Activated naive CD4-positive, alpha-beta T cell treated with anti-CD3 and anti-CD28 coated beads, Interleukin-2, amount 10 ng/mL, durations not matched to agents 7 days and 5 days (primary cell): ENCODE measurements at regions not wholly inside any gene's neighbourhood (a gene's known extent, or its start where the extent isn't known, plus 50 kb on each side); places are given as distances from the start of the nearest gene placed in this dataset.

Experiments used
- CTCF ChIA-PET: fragments of 350-600 bp; sonication (Branson Sonifier 250); formaldehyde crosslinking; loops from one replicate; lab custom pipeline; 2021; ENCODE audit warnings: antibody characterized with exemption; lab: Charles Lee
- DNase-seq: peaks from one replicate; pipeline ENCODE4 v3.0.0-alpha.2; 2020
- H3K27ac Mint-ChIP-seq: one replicate; pipeline ENCODE4 v1.8.0; 2021; ENCODE audit warnings: mild to moderate bottlenecking, moderate library complexity, mixed read lengths
- H3K27me3 Mint-ChIP-seq: one replicate; pipeline ENCODE4 v1.8.0; 2021; ENCODE audit warnings: mild to moderate bottlenecking, mixed read lengths
- H3K36me3 Mint-ChIP-seq: one replicate; pipeline ENCODE4 v1.8.0; 2021; ENCODE audit warnings: mixed read lengths
- H3K4me1 Mint-ChIP-seq: one replicate; pipeline ENCODE4 v1.8.0; 2021; ENCODE audit warnings: mixed read lengths
- H3K4me3 Mint-ChIP-seq: one replicate; pipeline ENCODE4 v1.8.0; 2021; ENCODE audit warnings: mild to moderate bottlenecking, moderate library complexity, mixed read lengths
- H3K9me3 Mint-ChIP-seq: one replicate; pipeline ENCODE4 v1.8.0; 2021; ENCODE audit warnings: mixed read lengths

DNA sequence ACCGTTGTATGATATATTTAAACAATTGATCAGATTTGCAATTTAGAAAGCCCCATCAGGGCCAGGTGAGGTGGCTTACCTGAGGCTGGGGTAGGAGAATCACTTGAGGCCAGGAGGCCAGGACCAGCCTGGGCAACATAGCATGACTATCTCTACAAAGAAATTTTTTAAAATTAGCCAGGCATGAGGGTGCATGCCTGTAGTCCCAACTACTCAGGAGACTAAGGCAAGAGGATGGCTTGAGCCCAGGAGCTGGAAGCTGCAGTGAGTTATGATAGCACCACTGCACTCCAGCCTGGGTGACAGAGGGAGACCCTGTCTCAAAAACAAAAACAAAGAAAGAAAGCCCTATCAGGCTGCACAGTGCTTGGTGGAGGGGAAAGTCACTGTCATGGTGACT is 159.9 kb upstream of the RAB4A start:
- H3K27ac Mint-ChIP-seq: no peak overlapping the region
- CTCF ChIA-PET: no interaction called here

DNA sequence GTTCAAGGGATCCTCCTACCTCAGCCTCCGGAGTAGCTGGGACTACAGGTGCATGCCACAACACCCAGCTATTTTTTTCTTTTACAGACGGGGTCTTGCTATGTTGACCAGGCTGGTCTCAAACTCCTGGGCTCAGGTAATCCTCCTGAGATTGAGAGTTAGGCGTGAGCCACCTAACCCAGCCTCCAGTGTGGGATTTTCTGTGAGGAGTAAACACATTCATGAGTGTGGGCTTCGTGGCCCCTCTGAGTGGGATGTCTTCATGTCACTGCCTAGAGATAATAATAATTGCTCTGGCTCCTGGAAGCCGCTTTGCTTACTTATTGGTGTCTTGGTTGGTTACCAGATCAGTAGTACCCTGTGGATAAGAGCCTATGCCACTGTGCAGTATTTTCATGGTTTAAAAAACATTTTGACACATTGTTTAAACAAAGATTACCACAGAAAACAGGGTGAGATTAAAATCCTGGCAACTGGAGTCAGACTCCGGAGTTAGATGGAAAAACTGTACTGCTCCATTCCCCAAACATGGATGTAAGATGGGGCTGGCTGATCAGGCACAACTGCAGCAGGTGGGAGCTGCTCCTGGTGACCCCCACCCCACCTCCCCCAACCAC is 159.1 kb upstream of the RAB4A start:
- H3K4me1 Mint-ChIP-seq: peaks cover 15% of the 10 kb centered on the region
- H3K9me3 Mint-ChIP-seq: no peaks in the 10 kb centered on the region
- no peak overlapping the region for H3K27ac Mint-ChIP-seq
- H3K4me3 Mint-ChIP-seq: no peak overlapping the region
- H3K36me3 Mint-ChIP-seq: no peaks in the 10 kb centered on the region
- CTCF ChIA-PET: no interaction called here
- H3K27me3 Mint-ChIP-seq: peaks cover 17% of the 10 kb centered on the region
- no peak for DNase-seq

More for the DNA sequence above, 159.9 kb upstream of the RAB4A start:
- no peak overlapping the region for H3K4me3 Mint-ChIP-seq
- H3K27me3 Mint-ChIP-seq: peaks cover 17% of the 10 kb centered on the region
- H3K4me1 Mint-ChIP-seq: peaks cover 17% of the 10 kb centered on the region
- H3K36me3 Mint-ChIP-seq: no peaks in the 10 kb centered on the region
- DNase-seq: no peak
- no peaks in the 10 kb centered on the region for H3K9me3 Mint-ChIP-seq

DNA sequence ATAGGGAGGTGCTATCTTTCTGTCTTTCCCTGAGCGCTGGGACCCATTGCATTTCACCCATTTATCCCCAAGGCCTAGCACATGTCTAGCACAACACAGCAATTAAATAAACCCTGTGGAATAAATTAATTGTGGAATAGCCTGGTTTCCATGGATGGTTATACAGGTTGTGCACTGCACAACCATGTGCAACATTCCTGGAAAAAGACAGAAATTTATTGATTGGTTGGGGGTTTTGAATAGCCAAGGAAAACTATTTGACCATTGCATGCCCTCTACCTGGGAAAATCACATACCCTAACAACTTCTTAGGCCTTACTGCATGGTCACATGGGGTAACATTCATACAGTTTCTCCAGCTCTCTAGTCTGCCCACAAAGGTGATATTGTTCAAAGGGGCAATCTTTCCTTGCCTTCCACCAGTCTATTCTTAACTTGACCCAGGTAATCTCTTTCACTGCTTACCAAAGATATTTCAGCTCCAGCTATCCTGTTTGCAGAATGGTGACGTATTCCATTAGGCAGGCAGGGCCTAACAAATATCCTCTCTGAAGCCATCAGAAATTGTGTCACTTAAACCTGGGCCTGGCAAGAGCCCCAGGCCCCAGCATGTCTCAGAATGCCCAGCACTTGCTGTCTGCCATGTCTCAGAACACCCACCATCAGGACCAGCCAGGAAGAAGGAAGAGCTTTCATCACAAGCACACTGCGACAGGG is 157.9 kb upstream of the RAB4A start:
- no peaks in the 10 kb centered on the region for H3K36me3 Mint-ChIP-seq
- H3K4me3 Mint-ChIP-seq: no peak overlapping the region
- CTCF ChIA-PET: no interaction called here
- no peak overlapping the region for H3K27ac Mint-ChIP-seq
- peaks cover 13% of the 10 kb centered on the region for H3K4me1 Mint-ChIP-seq
- no peaks in the 10 kb centered on the region for H3K9me3 Mint-ChIP-seq
- H3K27me3 Mint-ChIP-seq: peaks cover 9% of the 10 kb centered on the region
- DNase-seq: no peak

DNA sequence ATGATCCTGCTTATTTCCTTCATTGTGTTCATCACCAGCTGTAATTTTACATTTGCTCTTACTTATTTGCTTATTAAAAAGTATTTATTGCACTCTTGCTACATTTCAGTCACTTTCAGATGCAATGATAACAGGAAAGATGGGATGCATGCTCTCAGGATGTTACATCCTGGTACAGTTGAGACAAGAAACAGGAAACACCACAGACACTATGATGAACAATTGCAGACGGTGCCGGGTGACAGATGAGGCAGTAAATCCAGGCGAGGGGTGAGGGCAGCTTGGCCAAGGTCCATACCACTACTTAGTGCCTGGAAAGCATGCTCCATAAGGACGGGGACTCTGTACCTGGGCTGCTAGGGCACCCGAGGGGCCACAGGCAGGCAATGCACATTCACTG is 156.6 kb upstream of the RAB4A start:
- no peak for DNase-seq
- no peaks in the 10 kb centered on the region for H3K9me3 Mint-ChIP-seq
- no peak overlapping the region for H3K4me3 Mint-ChIP-seq
- H3K27ac Mint-ChIP-seq: no peak overlapping the region
- H3K36me3 Mint-ChIP-seq: no peaks in the 10 kb centered on the region
- H3K4me1 Mint-ChIP-seq: peaks cover 14% of the 10 kb centered on the region
- no peaks in the 10 kb centered on the region for H3K27me3 Mint-ChIP-seq
- CTCF ChIA-PET: no interaction called here

DNA sequence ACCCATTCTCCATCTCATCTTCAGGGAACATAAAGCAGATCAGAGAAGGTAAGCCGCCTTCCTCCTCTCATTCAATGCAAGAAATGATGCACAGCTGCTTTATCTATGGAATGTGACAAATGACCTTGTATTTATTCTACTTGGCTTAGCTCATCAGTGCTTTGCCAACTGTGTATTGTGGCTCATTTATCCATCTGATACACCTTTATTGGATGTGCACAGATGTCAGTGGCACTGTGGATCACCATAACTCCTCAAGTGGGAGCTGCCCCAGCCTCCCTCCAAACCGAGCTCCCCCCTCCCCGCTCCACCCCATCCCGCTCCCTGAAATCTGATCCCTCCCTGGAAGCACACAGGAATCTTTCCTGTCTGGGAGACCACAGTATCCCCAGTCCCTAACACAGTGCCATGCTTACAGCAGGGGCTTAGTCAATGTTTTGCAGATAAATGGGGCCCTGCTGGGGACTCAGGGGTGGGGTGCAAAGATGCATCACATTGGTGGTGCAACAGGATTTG is 156.0 kb upstream of the RAB4A start:
- CTCF ChIA-PET: no interaction called here

DNA sequence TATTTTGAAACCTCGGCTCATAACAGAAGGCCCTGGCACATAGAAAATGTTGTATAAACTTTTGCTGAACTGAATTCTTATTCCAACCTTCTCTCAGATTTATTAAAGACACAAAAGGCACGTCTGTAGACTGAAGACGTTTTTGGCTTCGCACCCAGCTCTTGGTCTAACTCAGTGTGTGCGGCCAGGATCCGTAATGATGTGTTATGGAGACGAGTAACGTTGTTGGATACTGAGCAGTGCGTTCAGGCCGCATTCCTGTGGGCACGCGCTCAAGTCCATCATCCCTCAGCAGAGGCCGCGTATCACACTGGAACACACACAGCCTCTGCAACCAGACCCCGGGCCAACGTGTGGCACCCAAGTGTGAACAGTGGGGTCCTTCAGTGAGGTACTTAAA is 154.8 kb upstream of the RAB4A start:
- H3K27ac Mint-ChIP-seq: no peak overlapping the region
- H3K4me3 Mint-ChIP-seq: no peak overlapping the region
- H3K9me3 Mint-ChIP-seq: peaks cover 2% of the 10 kb centered on the region
- H3K36me3 Mint-ChIP-seq: peaks cover 1% of the 10 kb centered on the region
- no peak for DNase-seq
- no peaks in the 10 kb centered on the region for H3K27me3 Mint-ChIP-seq
- CTCF ChIA-PET: no interaction called here
- peaks cover 17% of the 10 kb centered on the region for H3K4me1 Mint-ChIP-seq

More for the DNA sequence above, 156.0 kb upstream of the RAB4A start:
- DNase-seq: no peak
- no peak overlapping the region for H3K27ac Mint-ChIP-seq
- peaks cover 2% of the 10 kb centered on the region for H3K9me3 Mint-ChIP-seq
- no peak overlapping the region for H3K4me3 Mint-ChIP-seq
- H3K4me1 Mint-ChIP-seq: peaks cover 17% of the 10 kb centered on the region
- H3K36me3 Mint-ChIP-seq: peaks cover 1% of the 10 kb centered on the region
- no peaks in the 10 kb centered on the region for H3K27me3 Mint-ChIP-seq

DNA sequence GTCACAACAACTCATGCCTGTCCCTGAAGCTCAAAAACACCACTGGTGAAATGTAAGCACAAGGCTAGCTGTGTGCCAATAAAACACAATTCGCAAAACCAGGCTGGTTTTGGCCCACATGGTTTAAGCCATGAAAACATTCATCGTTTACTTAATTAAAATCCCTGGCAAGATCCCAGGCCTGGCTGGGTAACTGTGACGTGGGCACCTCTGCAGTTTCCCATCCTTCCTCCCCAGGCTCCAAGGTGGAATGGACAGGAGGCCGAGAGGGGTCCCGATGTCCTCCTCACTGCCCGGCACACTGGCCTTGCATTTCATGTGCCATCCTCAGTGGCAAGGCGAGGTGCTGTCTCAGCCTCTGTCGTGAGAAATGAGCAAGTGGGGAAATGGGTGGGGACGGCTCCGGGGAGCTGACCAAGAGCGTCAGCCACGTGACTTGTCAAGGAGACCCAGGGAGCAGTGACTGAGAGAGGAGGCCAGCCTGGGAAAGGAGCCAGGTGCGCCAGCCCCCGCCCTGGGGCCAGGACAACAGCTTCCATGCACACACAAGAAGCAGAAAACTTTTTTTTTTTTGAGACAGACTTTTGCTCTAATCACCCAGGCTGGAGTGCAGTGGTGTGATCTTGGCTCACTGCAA is 153.1 kb upstream of the RAB4A start:
- H3K4me3 Mint-ChIP-seq: no peak overlapping the region
- CTCF ChIA-PET: no interaction called here
- H3K9me3 Mint-ChIP-seq: peaks cover 2% of the 10 kb centered on the region
- H3K36me3 Mint-ChIP-seq: peaks cover 1% of the 10 kb centered on the region
- H3K4me1 Mint-ChIP-seq: peaks cover 17% of the 10 kb centered on the region
- peaks cover 14% of the 10 kb centered on the region for H3K27me3 Mint-ChIP-seq
- no peak for DNase-seq
- no peak overlapping the region for H3K27ac Mint-ChIP-seq

DNA sequence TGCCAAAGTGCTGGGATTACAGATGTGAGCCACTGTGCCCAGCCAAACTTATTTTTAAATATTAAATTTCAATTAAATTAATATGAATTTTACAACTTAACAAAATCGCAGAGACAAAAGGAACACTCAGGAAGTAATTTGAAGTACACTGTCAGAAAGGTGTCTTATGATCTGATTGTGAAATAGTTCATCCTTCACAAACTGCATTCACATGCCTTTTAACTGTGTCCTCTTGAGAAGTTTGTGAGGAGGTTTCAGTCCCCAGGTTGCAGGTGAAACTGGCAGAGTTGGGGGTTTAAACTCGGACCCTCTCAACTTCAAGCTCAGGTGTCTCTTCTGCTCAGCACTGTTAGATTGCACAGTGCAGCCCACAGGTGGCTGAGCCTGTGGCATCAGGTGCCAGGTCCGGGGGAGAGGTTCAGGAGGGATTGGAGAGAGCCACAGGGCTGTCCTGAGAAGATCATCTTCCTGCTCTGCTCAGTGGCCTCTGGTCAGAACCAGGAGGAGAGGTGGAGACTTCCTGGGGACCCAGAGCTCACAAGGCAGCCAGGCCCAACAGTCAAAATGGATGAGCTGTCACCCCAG is 152.3 kb upstream of the RAB4A start:
- peaks cover 1% of the 10 kb centered on the region for H3K36me3 Mint-ChIP-seq
- CTCF ChIA-PET: no interaction called here
- peaks cover 2% of the 10 kb centered on the region for H3K9me3 Mint-ChIP-seq
- no peak overlapping the region for H3K4me3 Mint-ChIP-seq
- H3K27me3 Mint-ChIP-seq: peaks cover 21% of the 10 kb centered on the region
- H3K4me1 Mint-ChIP-seq: peaks cover 14% of the 10 kb centered on the region
- H3K27ac Mint-ChIP-seq: no peak overlapping the region
- no peak for DNase-seq

DNA sequence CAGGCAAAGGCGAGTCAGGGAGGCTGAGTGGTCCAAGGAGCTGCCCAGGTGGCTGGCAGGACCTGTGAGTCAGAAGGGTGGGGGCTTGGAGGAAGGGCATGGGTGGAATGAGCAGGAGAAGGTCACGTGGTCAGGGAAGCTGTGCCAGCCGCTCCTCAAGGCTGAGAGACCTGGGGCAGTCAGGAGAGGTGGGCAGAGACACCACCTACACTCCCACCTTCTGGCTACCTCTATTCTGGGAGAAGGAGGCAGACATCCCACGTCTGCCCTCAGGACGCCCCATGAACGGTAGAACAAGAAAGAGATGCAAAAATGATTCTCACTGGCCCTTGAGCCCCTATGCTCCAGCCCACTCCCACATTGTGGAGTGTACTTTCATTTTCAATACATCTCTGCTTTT is 151.8 kb upstream of the RAB4A start:
- Mint-ChIP-seq H3K4me1 (peaks cover 11% of the 10 kb centered on the region), H3K9me3 (peaks cover 2% of the 10 kb centered on the region), H3K4me3 (no peak overlapping the region), H3K27ac (no peak overlapping the region), H3K36me3 (peaks cover 1% of the 10 kb centered on the region), H3K27me3 (peaks cover 27% of the 10 kb centered on the region)
- DNase-seq: no peak
- CTCF ChIA-PET: no interaction called here

DNA sequence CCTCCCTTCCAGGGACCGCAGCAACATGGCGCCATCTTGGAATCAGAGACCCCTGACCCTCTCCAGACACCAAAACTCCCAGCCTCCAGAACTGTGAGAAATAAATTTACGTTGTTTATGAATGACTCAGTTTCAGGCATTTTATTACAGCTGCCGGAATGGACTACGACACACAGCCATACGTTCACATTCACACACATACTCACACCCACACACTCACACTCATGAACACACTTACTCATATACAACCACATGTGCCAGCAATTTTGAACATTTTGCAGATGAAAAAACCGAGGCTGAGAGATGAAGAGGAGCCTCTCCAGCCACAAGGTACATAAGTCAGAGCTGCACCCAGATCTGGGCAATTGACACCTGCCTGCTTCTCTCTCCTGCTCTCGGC is 151.0 kb upstream of the RAB4A start:
- H3K4me1 Mint-ChIP-seq: peaks cover 4% of the 10 kb centered on the region
- CTCF ChIA-PET: no interaction called here
- H3K36me3 Mint-ChIP-seq: peaks cover 1% of the 10 kb centered on the region
- H3K27ac Mint-ChIP-seq: no peak overlapping the region
- H3K4me3 Mint-ChIP-seq: no peak overlapping the region
- peaks cover 34% of the 10 kb centered on the region for H3K27me3 Mint-ChIP-seq
- H3K9me3 Mint-ChIP-seq: peaks cover 2% of the 10 kb centered on the region
- DNase-seq: no peak

DNA sequence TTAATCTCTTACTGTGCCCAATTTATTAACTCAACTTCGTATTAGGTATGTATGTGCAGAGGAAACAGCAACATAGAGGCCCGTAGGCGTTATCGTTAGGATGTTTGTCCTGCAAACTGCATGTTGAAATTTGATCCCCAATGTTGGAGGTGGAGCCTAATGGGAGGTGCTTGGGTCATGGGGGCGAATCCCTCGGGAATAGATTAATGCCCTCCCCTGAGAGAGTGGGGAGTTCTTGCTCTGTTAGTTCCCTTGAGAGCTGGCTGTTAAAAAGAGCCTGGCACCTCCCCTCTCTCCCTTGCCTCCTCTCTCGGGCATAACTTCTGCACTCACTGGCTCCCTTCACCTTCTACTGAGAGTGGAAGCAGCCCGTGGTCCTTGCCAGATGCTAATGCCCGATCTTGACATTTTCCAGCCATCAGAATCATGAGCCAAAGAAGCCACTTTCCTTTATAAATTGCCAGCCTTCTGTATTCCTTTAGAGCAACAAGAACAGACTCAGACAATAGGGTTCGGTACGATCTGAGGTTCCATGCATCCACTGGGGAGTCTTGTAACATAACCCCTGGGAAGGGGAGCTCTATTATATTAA is 149.0 kb upstream of the RAB4A start:
- peaks cover 8% of the 10 kb centered on the region for H3K4me1 Mint-ChIP-seq
- CTCF ChIA-PET: no interaction called here

DNA sequence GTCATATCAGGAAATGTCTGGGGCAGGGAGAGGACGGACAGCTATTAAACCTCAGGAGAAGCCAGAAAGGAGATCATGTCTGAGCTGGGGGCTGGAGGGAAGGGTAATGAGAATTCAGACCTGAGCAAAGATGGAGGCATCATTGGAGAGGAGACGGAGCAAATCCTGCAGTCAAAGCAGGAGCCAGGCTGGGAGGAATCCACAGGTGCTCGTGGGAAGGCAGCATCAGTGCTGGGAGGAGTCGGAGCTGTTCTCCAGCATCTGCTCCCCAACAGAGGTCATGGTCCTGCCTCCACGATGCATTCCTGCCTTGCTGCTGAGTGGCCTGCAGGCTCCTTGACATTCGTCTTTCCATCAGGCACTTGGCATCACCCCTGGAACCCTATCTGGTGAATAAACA is 148.3 kb upstream of the RAB4A start:
- Mint-ChIP-seq H3K4me1 (peaks cover 14% of the 10 kb centered on the region), H3K9me3 (peaks cover 2% of the 10 kb centered on the region), H3K36me3 (peaks cover 1% of the 10 kb centered on the region), H3K4me3 (no peak overlapping the region), H3K27me3 (peaks cover 44% of the 10 kb centered on the region), H3K27ac (no peak overlapping the region)
- DNase-seq: no peak
- CTCF ChIA-PET: no interaction called here

More for the DNA sequence above, 149.0 kb upstream of the RAB4A start:
- H3K36me3 Mint-ChIP-seq: peaks cover 1% of the 10 kb centered on the region
- H3K27ac Mint-ChIP-seq: no peak overlapping the region
- no peak for DNase-seq
- peaks cover 44% of the 10 kb centered on the region for H3K27me3 Mint-ChIP-seq
- no peak overlapping the region for H3K4me3 Mint-ChIP-seq
- H3K9me3 Mint-ChIP-seq: peaks cover 2% of the 10 kb centered on the region

DNA sequence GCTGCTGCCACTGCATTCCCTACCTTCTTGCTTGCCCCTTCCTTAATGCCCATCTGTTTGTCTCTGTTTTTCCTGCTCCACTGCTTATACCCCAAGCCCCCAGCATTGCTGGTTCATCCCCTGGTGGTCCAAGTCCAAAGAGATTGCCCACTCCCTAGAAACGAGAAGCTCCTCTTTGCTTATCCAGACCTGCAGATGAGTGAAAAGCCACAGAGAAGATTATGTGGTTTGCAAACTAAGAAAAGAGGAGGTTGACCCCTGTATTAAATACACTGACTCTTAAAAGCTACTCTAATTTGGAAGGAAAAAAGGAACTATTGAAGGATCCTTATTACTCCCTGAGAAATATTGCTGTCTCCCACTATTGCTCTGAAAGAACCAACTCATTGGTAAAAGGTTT is 146.8 kb upstream of the RAB4A start:
- Mint-ChIP-seq H3K36me3 (peaks cover 1% of the 10 kb centered on the region), H3K4me1 (peaks cover 26% of the 10 kb centered on the region), H3K27ac (no peak overlapping the region), H3K27me3 (peaks cover 49% of the 10 kb centered on the region), H3K9me3 (peaks cover 2% of the 10 kb centered on the region), H3K4me3 (no peak overlapping the region)
- DNase-seq: no peak
- CTCF ChIA-PET: no interaction called here

DNA sequence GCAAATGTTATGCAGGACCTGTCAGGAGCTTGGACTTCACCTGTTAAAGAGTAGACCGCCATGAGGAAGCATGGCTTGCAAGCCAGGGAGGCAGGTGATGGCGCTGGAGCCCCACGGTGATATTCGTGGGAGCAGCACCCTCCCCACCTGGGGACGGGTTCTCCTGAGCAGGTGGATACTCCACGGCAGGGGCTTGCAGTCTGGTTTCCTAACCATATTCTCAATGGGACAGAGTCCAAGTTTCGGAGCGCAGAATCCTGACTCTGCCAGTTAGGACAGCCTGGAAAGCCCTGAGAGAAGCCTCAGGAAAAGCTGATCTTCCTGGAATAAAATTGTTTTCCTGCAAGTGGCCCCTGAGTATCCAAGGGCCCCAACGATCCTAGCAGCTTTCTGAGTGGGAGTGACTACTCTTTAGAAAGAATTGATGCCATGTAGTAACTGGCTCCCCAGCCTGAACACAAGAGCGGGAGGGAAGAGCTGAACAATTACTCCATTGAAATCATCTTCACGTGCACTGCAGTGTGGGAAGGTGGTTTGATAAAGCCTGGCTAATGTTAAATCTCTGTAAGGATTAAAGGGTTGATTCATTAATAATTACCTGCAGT is 146.3 kb upstream of the RAB4A start:
- Mint-ChIP-seq H3K4me1 (peaks cover 27% of the 10 kb centered on the region), H3K27ac (no peak overlapping the region), H3K36me3 (no peaks in the 10 kb centered on the region), H3K9me3 (no peaks in the 10 kb centered on the region), H3K4me3 (no peak overlapping the region), H3K27me3 (peaks cover 53% of the 10 kb centered on the region)
- CTCF ChIA-PET: no interaction called here
- DNase-seq: no peak
